T-helper 1 cell treated with Interleukin-12 subunit alpha and Interleukin-12 subunit beta and Interleukin-4 antibody, amounts not matched to agents 30 μg/mL and 1 μg/mL, for 36 hours (primary cell): ENCODE measurements at regions not wholly inside any gene's neighbourhood (a gene's known extent, or its start where the extent isn't known, plus 50 kb on each side); places are given as distances from the start of the nearest gene placed in this dataset.

Experiments
- H3K27ac Mint-ChIP-seq: one replicate; pipeline ENCODE4 v1.8.0; 2021; ENCODE audit warnings: mild to moderate bottlenecking, mixed read lengths
- H3K27me3 Mint-ChIP-seq: one replicate; pipeline ENCODE4 v1.8.0; 2021; ENCODE audit warnings: low read depth, mixed read lengths
- H3K36me3 Mint-ChIP-seq: one replicate; pipeline ENCODE4 v1.8.0; 2021; ENCODE audit warnings: low read depth, mixed read lengths
- H3K4me1 Mint-ChIP-seq: one replicate; pipeline ENCODE4 v1.8.0; 2021; ENCODE audit warnings: low read depth, mixed read lengths
- H3K4me3 Mint-ChIP-seq: one replicate; pipeline ENCODE4 v1.8.0; 2021; ENCODE audit warnings: mild to moderate bottlenecking, moderate library complexity, mixed read lengths
- H3K9me3 Mint-ChIP-seq: one replicate; pipeline ENCODE4 v1.8.0; 2021; ENCODE audit warnings: mixed read lengths

DNA sequence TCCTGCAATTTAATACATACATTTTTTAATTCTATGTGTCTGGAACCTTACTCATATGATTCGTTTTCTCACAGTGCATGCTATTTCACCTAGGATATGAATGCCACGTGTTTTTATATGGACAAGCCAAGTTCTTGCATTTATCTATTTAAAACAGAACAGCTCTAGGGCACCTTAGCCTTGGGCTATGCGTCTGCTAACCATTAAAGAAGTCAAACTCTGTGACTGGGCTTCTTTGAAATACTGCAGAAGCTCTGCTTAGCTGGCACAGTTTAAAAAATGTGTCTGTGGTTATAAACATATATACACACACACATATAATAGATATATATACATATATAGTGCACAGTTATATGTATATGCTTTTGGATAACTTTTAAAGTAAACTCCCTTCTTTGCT is 890.8 kb upstream of the KLHL29 start:
- no peaks in the 10 kb centered on the region for H3K4me1 Mint-ChIP-seq
- no peaks in the 10 kb centered on the region for H3K27me3 Mint-ChIP-seq
- H3K9me3 Mint-ChIP-seq = peaks cover 19% of the 10 kb centered on the region
- H3K4me3 Mint-ChIP-seq = no peak overlapping the region
- no peak overlapping the region for H3K27ac Mint-ChIP-seq
- H3K36me3 Mint-ChIP-seq = no peaks in the 10 kb centered on the region

DNA sequence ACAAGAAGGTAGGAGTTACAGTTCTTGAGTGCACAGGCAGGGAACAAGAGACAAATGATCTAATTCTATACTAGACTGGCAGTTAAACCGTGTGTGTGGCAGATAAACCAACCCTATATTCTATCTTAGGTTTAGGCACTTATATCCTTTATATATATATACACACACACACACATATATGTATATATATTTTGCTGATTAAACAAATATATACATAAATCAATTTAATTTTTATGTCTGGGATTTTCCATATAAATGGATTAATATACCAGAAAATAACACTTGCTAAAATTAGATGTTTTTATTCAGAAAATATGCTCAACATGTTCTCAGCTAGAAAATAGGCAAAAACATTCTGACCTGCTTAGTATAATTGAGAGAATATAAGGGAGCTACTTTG is 887.9 kb upstream of the KLHL29 start:
- H3K27me3 Mint-ChIP-seq = no peaks in the 10 kb centered on the region
- H3K4me1 Mint-ChIP-seq = no peaks in the 10 kb centered on the region
- no peak overlapping the region for H3K27ac Mint-ChIP-seq
- H3K36me3 Mint-ChIP-seq = no peaks in the 10 kb centered on the region
- H3K4me3 Mint-ChIP-seq = no peak overlapping the region
- peaks cover 21% of the 10 kb centered on the region for H3K9me3 Mint-ChIP-seq

DNA sequence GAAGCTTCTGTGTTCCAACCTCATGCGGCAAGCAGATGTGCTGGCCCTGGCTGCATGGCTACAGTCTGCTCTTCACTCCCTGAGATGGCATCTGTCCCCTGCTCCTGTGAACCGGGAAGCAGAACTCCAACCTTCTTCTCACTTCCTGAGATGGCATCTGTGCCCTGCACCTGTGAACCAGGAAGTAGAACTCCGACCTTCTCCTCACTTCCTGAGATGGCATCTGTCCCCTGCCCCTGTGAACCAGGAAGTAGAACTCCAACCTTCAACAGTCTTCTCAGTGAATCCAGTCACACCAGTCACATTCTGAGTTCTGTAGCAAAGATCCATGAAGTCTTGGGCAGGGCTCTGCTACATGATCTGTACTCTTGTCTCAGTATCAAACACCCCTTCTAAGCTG is 887.2 kb upstream of the KLHL29 start:
- Mint-ChIP-seq H3K9me3 (peaks cover 15% of the 10 kb centered on the region), H3K27me3 (no peaks in the 10 kb centered on the region), H3K4me3 (no peak overlapping the region), H3K36me3 (no peaks in the 10 kb centered on the region), H3K4me1 (no peaks in the 10 kb centered on the region), H3K27ac (no peak overlapping the region)

DNA sequence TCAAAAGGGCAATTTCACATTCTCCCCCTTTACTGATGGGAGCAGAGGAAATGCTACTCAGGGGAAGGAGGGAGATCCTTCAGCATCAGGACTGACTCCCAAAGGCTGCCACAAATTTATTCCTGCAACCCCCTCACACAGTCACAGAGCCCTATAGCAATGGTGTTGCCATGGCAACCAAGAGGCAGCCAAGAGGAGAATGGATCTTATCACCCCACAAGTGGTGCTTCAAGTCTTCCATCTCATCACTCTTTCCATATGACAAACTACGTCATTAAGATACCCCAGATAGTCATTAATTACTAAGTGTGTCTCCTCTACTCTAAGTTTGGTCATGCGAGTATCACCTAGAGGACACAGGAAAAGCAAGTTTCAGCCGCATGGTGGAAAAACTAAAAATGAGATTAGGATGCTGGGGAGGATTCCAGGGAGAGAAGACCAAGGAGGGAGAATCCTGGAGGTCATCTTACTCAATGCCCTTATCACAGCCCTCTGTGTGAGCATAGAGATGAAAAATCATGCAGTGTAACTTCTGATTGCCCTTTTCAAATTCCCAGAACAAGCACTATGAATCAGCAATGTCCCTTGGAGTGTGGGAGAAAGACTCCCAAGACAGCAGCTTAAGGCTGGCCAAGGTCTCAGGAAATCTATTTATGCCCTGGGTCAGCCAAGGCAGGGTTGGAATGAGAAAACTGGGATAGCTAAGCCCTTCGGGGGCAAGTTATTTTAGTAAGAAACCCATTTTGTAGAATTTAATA is 885.7 kb upstream of the KLHL29 start:
- Mint-ChIP-seq H3K4me3 (no peak overlapping the region), H3K36me3 (no peaks in the 10 kb centered on the region), H3K9me3 (peaks cover 15% of the 10 kb centered on the region), H3K27ac (no peak overlapping the region), H3K27me3 (no peaks in the 10 kb centered on the region), H3K4me1 (no peaks in the 10 kb centered on the region)

DNA sequence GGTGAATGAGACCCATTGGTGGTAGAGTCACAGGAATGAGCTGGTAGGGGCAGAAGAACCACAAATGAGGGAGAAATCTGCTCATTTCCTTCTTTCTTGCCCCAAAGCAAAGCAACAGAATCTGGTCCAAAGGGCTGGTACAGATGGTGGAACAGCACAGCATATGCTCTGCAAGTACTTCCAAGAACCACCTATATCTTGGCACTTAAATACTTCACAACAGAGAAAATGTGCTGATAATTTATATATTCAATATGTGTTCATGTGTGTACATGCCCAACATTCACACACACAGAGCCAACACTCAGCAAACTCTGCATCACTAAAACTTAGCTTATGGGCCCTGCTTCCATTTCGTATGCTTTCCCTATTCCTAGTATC is 884.4 kb upstream of the KLHL29 start:
- no peaks in the 10 kb centered on the region for H3K27me3 Mint-ChIP-seq
- no peak overlapping the region for H3K4me3 Mint-ChIP-seq
- no peak overlapping the region for H3K27ac Mint-ChIP-seq
- H3K36me3 Mint-ChIP-seq = no peaks in the 10 kb centered on the region
- H3K4me1 Mint-ChIP-seq = no peaks in the 10 kb centered on the region
- H3K9me3 Mint-ChIP-seq = peaks cover 15% of the 10 kb centered on the region

DNA sequence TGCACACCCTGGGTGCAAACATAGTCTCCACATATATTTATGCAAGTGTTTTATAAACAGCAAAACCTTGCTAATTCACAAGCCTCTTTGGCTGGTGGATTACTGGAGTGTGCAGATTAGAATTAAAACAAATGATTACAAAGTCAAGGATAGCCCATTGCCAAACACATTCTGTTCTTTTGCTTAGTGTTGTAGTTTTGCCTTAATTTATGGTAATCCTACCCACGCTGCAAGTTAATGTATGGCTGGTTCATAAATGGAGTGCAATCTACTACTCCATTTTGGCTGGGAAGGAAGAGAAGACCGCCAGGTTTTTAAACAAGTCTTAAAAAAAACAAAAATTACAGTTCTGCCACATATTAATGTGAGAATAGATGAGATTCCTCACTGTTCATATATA is 883.1 kb upstream of the KLHL29 start:
- peaks cover 15% of the 10 kb centered on the region for H3K9me3 Mint-ChIP-seq
- H3K36me3 Mint-ChIP-seq = no peaks in the 10 kb centered on the region
- no peak overlapping the region for H3K4me3 Mint-ChIP-seq
- H3K27me3 Mint-ChIP-seq = no peaks in the 10 kb centered on the region
- no peaks in the 10 kb centered on the region for H3K4me1 Mint-ChIP-seq
- no peak overlapping the region for H3K27ac Mint-ChIP-seq

DNA sequence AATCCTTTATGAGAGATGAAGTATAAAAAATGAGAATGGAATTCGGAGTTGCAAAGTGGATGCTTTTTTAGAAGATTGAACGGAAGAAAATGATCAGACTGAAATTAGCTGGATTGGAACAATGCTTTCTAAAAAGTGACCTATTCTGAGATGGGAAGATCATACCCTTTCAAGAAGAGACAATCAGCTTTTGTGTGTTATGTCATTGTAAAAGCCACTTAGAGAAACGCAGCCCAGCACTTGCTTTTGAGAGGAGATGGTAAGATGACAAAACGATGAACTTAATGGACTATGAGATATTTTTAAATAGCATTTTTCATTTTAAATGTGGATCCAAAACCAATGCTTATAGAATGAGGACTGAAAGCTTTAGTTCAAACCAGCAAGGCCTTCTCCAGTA is 871.4 kb upstream of the KLHL29 start:
- Mint-ChIP-seq H3K9me3 (no peaks in the 10 kb centered on the region), H3K4me3 (no peak overlapping the region), H3K27me3 (no peaks in the 10 kb centered on the region), H3K4me1 (no peaks in the 10 kb centered on the region), H3K36me3 (no peaks in the 10 kb centered on the region), H3K27ac (no peak overlapping the region)

DNA sequence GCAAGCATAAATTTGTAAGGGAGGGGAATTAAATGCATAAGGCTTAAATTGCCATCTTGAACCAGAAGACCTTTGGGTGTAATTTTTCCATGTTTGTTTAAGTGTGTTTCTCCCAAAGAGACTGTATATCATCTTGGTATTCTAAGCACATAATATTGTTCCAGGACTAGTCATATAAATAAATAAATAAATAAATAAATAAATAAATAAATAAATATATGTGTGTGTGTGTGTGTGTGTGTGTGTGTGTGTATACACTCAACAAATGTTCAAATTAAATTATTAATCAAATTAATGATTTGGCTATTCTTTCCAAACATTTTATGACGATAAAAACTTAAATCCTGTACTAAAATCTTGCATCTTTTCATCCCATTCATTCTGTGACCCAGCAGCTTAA is 867.8 kb upstream of the KLHL29 start:
- H3K9me3 Mint-ChIP-seq = no peaks in the 10 kb centered on the region

DNA sequence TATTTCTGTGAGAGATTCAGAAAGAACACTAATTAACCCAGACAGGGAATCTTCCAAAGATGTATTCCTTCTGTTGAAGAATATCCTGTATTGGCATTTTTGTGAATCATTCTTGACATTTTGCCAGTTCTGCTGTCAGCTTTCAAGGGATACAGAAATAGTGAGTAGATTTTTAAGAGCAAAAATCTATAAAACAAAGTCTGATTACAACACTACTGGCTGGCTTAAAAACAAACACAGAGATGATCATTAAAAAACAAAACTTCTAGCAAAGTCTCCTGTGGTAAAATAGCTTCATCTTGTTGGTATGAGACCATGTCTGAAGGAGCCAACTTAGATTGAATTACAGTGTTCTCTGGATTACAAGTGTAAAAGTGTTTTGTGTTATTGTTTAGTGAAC is 866.3 kb upstream of the KLHL29 start:
- no peaks in the 10 kb centered on the region for H3K36me3 Mint-ChIP-seq
- H3K4me3 Mint-ChIP-seq = no peak overlapping the region
- no peak overlapping the region for H3K27ac Mint-ChIP-seq
- no peaks in the 10 kb centered on the region for H3K4me1 Mint-ChIP-seq
- H3K9me3 Mint-ChIP-seq = no peaks in the 10 kb centered on the region
- H3K27me3 Mint-ChIP-seq = no peaks in the 10 kb centered on the region

More for the DNA sequence above, 867.8 kb upstream of the KLHL29 start:
- H3K4me1 Mint-ChIP-seq = no peaks in the 10 kb centered on the region
- no peaks in the 10 kb centered on the region for H3K27me3 Mint-ChIP-seq
- no peak overlapping the region for H3K4me3 Mint-ChIP-seq
- no peaks in the 10 kb centered on the region for H3K36me3 Mint-ChIP-seq
- H3K27ac Mint-ChIP-seq = no peak overlapping the region

DNA sequence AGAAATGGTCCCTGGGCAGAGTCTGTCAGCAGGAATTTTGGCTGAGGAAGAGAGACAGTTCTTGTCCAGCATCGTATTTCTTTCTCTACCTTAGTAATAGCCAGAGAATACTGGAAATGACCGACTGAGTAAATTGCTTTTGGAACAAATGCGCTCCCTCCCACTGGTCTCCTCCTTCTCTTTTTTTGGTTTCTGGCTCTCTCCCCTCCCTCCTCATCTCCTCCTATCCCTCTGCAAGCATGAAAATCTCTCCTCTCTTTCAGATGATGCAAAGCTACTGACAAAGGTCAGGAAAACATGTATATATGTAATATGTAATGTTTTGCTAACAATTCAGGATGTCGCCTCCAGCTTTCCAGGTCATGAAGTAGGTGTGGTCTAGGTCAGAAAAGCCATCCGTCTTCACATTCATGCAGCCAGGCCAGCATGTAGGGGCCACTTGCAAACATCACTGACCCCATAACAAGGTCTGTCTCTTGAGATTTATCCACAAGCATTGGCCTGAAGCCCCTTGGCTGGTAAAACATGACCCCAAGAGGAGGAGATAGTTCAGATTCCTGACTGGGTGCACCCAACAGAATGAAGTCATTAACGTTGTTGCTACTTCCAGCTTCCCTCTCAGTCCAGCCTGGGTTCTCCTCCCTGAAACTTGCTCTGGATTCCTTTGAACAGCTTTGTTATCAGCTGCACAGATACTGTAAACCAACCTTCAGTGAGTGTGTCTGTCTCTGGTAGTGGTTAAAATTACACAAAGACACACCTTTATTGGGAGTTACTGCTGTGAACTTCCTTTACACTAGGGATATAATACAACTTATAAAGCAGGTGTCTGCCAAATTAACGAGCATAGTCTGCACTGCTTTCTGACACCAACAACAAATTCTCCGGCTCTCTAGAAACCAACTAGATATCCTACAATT is 864.4 kb upstream of the KLHL29 start:
- Mint-ChIP-seq H3K36me3 (no peaks in the 10 kb centered on the region), H3K27me3 (no peaks in the 10 kb centered on the region), H3K27ac (no peak overlapping the region), H3K4me1 (no peaks in the 10 kb centered on the region), H3K4me3 (no peak overlapping the region), H3K9me3 (no peaks in the 10 kb centered on the region)

DNA sequence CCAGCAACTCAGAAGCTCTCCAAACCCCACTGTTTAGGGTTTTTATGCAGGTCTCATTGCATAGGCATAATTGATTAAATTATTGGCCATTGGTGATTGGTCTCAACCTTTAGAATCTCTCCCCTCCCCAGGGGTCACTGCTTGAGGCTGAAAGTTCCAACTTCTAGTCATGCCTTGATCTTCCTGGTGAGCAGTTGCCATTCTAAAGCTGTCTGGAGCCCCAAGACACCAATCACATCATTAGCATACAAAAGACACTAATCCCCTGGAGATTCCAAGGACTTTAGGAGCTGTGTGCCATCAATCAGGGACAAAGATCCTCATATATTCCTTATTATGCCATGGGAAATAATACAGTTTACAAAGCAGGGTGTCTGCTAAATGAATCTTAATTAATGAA is 863.4 kb upstream of the KLHL29 start:
- Mint-ChIP-seq H3K4me1 (no peaks in the 10 kb centered on the region), H3K27ac (no peak overlapping the region), H3K27me3 (no peaks in the 10 kb centered on the region)

DNA sequence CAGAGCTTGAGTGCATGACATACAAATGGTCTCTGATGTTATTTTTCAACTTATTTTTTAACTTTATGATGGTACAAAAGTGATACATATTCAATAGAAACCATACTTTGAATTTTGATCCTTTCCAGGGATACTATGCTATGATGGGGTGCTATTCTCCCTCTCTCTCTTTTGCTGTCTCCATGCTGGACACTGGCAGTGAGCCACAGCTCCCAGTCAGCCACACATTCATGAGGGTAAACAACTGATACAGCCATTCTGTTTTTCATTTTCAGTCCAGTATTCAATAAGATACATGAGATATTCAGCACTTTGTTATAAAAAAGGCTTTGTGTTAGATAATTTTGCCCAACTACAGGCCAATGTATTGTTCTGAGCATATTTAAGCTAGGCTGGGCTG is 859.3 kb upstream of the KLHL29 start:
- no peaks in the 10 kb centered on the region for H3K4me1 Mint-ChIP-seq
- H3K27ac Mint-ChIP-seq = no peak overlapping the region
- no peak overlapping the region for H3K4me3 Mint-ChIP-seq
- H3K27me3 Mint-ChIP-seq = no peaks in the 10 kb centered on the region
- no peaks in the 10 kb centered on the region for H3K9me3 Mint-ChIP-seq
- no peaks in the 10 kb centered on the region for H3K36me3 Mint-ChIP-seq

More for the DNA sequence above, 863.4 kb upstream of the KLHL29 start:
- H3K36me3 Mint-ChIP-seq = no peaks in the 10 kb centered on the region
- H3K4me3 Mint-ChIP-seq = no peak overlapping the region
- no peaks in the 10 kb centered on the region for H3K9me3 Mint-ChIP-seq

DNA sequence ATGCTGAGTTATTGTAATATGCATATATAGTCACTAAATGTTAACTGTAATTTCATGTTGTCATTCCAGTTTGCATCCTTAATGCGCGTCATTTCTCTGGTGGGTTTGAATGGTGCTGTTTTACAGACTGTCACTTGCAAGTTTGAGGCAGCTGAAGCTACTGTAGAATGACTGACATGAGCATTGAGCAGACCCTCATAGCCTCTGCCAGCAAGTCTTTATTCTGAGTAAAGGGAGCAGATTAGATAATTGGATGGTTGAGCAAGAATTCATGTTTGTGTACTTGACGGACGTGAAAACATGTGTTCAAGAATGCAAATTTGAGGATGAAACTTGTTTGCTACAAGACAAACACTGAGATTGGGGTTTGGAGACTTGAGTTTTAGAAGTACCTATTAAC is 854.8 kb upstream of the KLHL29 start:
- Mint-ChIP-seq H3K36me3 (no peaks in the 10 kb centered on the region), H3K4me3 (no peak overlapping the region), H3K27me3 (no peaks in the 10 kb centered on the region)

DNA sequence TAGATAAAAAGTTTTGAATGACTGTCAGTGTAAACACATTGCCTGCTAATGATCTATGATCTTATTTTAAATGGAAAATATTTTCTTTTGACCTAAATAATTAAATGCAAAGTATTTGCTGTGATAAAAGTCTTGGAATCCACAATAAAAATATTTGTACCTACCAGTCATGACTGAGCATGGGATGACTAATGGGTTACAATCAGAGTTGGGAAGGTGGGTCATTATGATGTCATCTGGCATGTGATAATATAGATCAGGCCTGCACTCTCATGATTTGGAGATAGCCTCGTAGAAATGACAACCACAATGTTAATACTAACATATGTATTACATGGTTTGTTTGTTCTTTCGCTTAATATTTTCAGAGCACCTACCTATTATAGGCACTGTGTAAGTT is 848.8 kb upstream of the KLHL29 start:
- Mint-ChIP-seq H3K4me3 (no peak overlapping the region), H3K9me3 (no peaks in the 10 kb centered on the region), H3K36me3 (no peaks in the 10 kb centered on the region), H3K27ac (no peak overlapping the region), H3K4me1 (no peaks in the 10 kb centered on the region), H3K27me3 (no peaks in the 10 kb centered on the region)

More for the DNA sequence above, 854.8 kb upstream of the KLHL29 start:
- Mint-ChIP-seq H3K9me3 (no peaks in the 10 kb centered on the region), H3K27ac (no peak overlapping the region), H3K4me1 (no peaks in the 10 kb centered on the region)

DNA sequence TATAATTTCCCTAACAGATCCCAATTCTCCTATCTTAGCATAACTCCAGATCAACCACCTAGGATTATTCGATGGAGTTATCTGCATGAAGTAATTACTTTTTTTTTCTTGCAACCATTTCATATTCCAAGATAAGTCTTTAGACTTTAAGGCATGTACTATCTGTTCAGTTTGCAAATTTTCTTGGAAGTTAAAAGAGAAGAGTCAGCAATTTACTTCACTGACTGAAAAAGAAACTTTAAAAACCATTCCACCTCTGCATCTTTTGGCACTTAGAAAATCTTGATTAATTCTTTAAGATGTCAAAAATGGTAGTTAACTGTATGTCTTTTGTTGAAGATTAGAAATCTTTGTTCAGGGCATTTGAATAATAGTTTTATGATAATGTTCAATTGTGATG is 830.5 kb upstream of the KLHL29 start:
- H3K4me3 Mint-ChIP-seq = no peak overlapping the region
- H3K4me1 Mint-ChIP-seq = no peaks in the 10 kb centered on the region
- H3K36me3 Mint-ChIP-seq = no peaks in the 10 kb centered on the region
- H3K27me3 Mint-ChIP-seq = no peaks in the 10 kb centered on the region
- no peaks in the 10 kb centered on the region for H3K9me3 Mint-ChIP-seq
- H3K27ac Mint-ChIP-seq = no peak overlapping the region
